PC-9 (cell line): ENCODE measurements at regions not wholly inside any gene's neighbourhood (a gene's known extent, or its start where the extent isn't known, plus 50 kb on each side); places are given as distances from the start of the nearest gene placed in this dataset.
A peak's percentile ranks its signal among the peaks of the same experiment; 100 is the strongest.

Experiments
- BruUV-seq: library from RNA; stranded (reverse); fragments of 400-500 nt; replicated peaks from 2 replicates; lab custom pipeline; 2021; lab: Mats Ljungman, UMichigan
- CTCF ChIA-PET: fragments of 300-600 bp; sonication (Branson Sonifier 250); formaldehyde crosslinking; loops from one replicate; lab custom pipeline; 2022; ENCODE audit warnings: antibody characterized with exemption; lab: Charles Lee
- POLR2A ChIA-PET: fragments of 300-600 bp; sonication (Branson Sonifier 250); formaldehyde crosslinking; loops from one replicate; lab custom pipeline; 2022; ENCODE audit warnings: antibody characterized with exemption; ENCODE audit not compliant: unreplicated experiment; lab: Charles Lee
- DNase-seq, 2 experiments: peaks; one replicate each; pipeline versions ENCODE4 v3.0.0 to v3.0.0-alpha.2; 2015 to 2022; ENCODE audit warnings: mixed read lengths in 1 of 2
- H2AFZ ChIP-seq: fragments of 200-600 bp; sonication (generic); 2 replicates; pipeline ENCODE4 v1.8.1; 2017; ENCODE audit warnings: antibody characterized with exemption
- H3F3A ChIP-seq: fragments of 200-600 bp; sonication (generic); 2 replicates; pipeline ENCODE4 v1.8.1; 2017; ENCODE audit warnings: antibody characterized with exemption, mild to moderate bottlenecking, low read depth; ENCODE audit not compliant: insufficient read depth
- H3K27ac ChIP-seq: fragments of 200-600 bp; sonication (generic); 2 replicates; pipeline ENCODE4 v1.6.1; 2016; ENCODE audit warnings: mixed run types
- H3K27me3 ChIP-seq: fragments of 200-600 bp; sonication (generic); 2 replicates; pipeline ENCODE4 v1.6.1; 2016; ENCODE audit warnings: low read depth, mixed run types; ENCODE audit not compliant: insufficient read depth
- H3K36me3 ChIP-seq: fragments of 200-600 bp; sonication (generic); 2 replicates; pipeline ENCODE4 v1.6.1; 2016; ENCODE audit warnings: low read depth, mixed run types
- H3K4me1 ChIP-seq: fragments of 200-600 bp; sonication (generic); replicated peaks from 2 replicates; pipeline ENCODE4 v1.6.1; 2016; ENCODE audit warnings: mixed run types; ENCODE audit not compliant: insufficient read depth
- H3K4me2 ChIP-seq: fragments of 200-600 bp; sonication (generic); 2 replicates; pipeline ENCODE4 v1.6.1; 2017; ENCODE audit warnings: mixed run types
- H3K4me3 ChIP-seq: fragments of 200-600 bp; sonication (generic); 2 replicates; pipeline ENCODE4 v1.6.1; 2016; ENCODE audit warnings: mixed run types
- H3K79me2 ChIP-seq: fragments of 200-600 bp; sonication (generic); 2 replicates; pipeline ENCODE4 v1.6.1; 2017; ENCODE audit warnings: low read depth, mixed run types
- H3K9me2 ChIP-seq: fragments of 200-600 bp; sonication (generic); 2 replicates; pipeline ENCODE4 v1.8.1; 2017; ENCODE audit warnings: mild to moderate bottlenecking; ENCODE audit not compliant: insufficient read depth
- H3K9me3 ChIP-seq: fragments of 200-600 bp; sonication (generic); 2 replicates; pipeline ENCODE4 v1.8.1; 2016; ENCODE audit warnings: low read depth; ENCODE audit not compliant: insufficient read depth
- H4K20me1 ChIP-seq: fragments of 200-600 bp; sonication (generic); 2 replicates; pipeline ENCODE4 v1.8.1; 2017; ENCODE audit not compliant: insufficient read depth
- CTCF ChIP-seq: fragments of 200-600 bp; sonication (generic); conservative IDR thresholded peaks from 2 replicates; pipeline ENCODE4 v1.6.1; 2017; ENCODE audit warnings: mixed run types, antibody characterized with exemption, mild to moderate bottlenecking, moderate library complexity
- EZH2 ChIP-seq: fragments of 200-600 bp; sonication (generic); IDR thresholded peaks from 2 replicates; pipeline ENCODE4 v1.8.0; 2017; ENCODE audit warnings: antibody characterized with exemption, low read depth
- intact Hi-C: fragments of 100-400 bp; cut with micrococcal nuclease; formaldehyde crosslinking; loops from one replicate; pipeline ENCODE4 v1.10.0; 2022; ENCODE audit not compliant: unreplicated experiment

- Histone ChIP-seq H3K4me1 (no peaks in the 10 kb centered on the region), H3K79me2 (no peaks in the 10 kb centered on the region), H3K4me3 (no peak overlapping the region), H3F3A (no peaks in the 10 kb centered on the region), H3K4me2 (no peak overlapping the region), H3K27ac (no peak overlapping the region), H2AFZ (no peak overlapping the region), H3K9me3 (no peaks in the 10 kb centered on the region), H4K20me1 (no peaks in the 10 kb centered on the region), H3K9me2 (no peaks in the 10 kb centered on the region), H3K36me3 (no peaks in the 10 kb centered on the region), H3K27me3 (no peaks in the 10 kb centered on the region)
- ChIA-PET CTCF (no interaction called here), POLR2A (no interaction called here)
- no peak for TF ChIP-seq EZH2
- TF ChIP-seq CTCF = no peak
- peak in 1 of 2 experiments; percentile 38 for DNase-seq
- no TSS peak for BruUV-seq
- intact Hi-C loops = no loop called here
Measured at GRCh38 chr3:66099541-66100065, 60.9 kb upstream of the MAGI1 start.

GRCh38 chr3:66098436-66098835, 59.7 kb upstream of the MAGI1 start:
- ChIA-PET CTCF (no interaction called here), POLR2A (no interaction called here)
- intact Hi-C loops = no loop called here
- Histone ChIP-seq H3K4me3 (no peak overlapping the region), H3K79me2 (no peaks in the 10 kb centered on the region), H3K4me2 (no peak overlapping the region), H3K4me1 (no peaks in the 10 kb centered on the region), H3K27ac (no peak overlapping the region), H3K36me3 (no peaks in the 10 kb centered on the region), H3K27me3 (no peaks in the 10 kb centered on the region), H3K9me2 (no peaks in the 10 kb centered on the region), H4K20me1 (no peaks in the 10 kb centered on the region), H3F3A (no peaks in the 10 kb centered on the region), H2AFZ (no peak overlapping the region), H3K9me3 (no peaks in the 10 kb centered on the region)
- DNase-seq = no peak
- no peak for TF ChIP-seq EZH2
- no peak for TF ChIP-seq CTCF
- no TSS peak for BruUV-seq

- ChIA-PET CTCF (no interaction called here), POLR2A (interaction anchor here (0.5 kb wide), 1 partner anchor 266 kb away, joined by 5 read pairs; no protein-coding TSS in a partner anchor)
- BruUV-seq = no TSS peak
- H3K36me3 ChIP-seq = no peaks in the 10 kb centered on the region
- no peaks in the 10 kb centered on the region for H3K4me1 ChIP-seq
- H3F3A ChIP-seq = no peaks in the 10 kb centered on the region
- intact Hi-C loops = no loop called here
- no peak for TF ChIP-seq CTCF
- TF ChIP-seq EZH2 = no peak
- H2AFZ ChIP-seq = no peak overlapping the region
- H3K9me3 ChIP-seq = no peaks in the 10 kb centered on the region
- no peak for DNase-seq
- no peak overlapping the region for H3K4me3 ChIP-seq
- H3K9me2 ChIP-seq = no peaks in the 10 kb centered on the region
- no peak overlapping the region for H3K27ac ChIP-seq
- H3K27me3 ChIP-seq = no peaks in the 10 kb centered on the region
- no peaks in the 10 kb centered on the region for H3K79me2 ChIP-seq
- H3K4me2 ChIP-seq = no peak overlapping the region
- H4K20me1 ChIP-seq = no peaks in the 10 kb centered on the region
Measured at GRCh38 chr3:66097647-66098046, 58.9 kb upstream of the MAGI1 start.
